ENCODE measurements at regions not wholly inside any gene's neighbourhood (a gene's known extent, or its start where the extent isn't known, plus 50 kb on each side); places are given as distances from the start of the nearest gene placed in this dataset.
"Not testable (repeated sequence)": the region's sequence is repeated elsewhere in the genome, so short reads cannot be mapped to it uniquely, and the experiment has no call there.

DNA sequence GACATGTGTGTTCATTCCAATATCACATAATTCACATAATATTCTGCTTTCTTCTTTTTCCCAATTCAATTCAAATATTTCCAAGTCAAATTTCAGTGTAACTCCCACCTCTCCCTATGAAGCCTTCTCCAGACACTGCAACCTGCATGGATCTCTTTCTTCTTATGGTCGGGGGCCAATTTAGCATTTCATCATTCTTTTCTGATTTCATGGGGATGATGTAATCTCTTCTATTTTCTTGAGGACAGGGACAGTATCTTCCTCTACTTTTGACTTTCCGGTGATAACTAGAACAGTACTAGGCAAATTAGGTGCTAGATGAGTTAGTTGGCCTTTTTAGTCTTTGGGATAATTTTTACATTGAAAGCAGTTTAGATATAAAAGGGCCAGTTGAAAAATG, 92.7 kb downstream of the CARTPT start:
- intact Hi-C loops (cut with DNase I): no loop called here
- H3K4me3 ChIP-seq: no peak overlapping the region
- no peaks in the 10 kb centered on the region for H3K36me3 ChIP-seq (ENCODE audit: insufficient read depth in 1 of 2, low read depth in 1 of 2)
- no peaks in the 10 kb centered on the region for H3K4me1 ChIP-seq
- TF ChIP-seq, protein P1, sequence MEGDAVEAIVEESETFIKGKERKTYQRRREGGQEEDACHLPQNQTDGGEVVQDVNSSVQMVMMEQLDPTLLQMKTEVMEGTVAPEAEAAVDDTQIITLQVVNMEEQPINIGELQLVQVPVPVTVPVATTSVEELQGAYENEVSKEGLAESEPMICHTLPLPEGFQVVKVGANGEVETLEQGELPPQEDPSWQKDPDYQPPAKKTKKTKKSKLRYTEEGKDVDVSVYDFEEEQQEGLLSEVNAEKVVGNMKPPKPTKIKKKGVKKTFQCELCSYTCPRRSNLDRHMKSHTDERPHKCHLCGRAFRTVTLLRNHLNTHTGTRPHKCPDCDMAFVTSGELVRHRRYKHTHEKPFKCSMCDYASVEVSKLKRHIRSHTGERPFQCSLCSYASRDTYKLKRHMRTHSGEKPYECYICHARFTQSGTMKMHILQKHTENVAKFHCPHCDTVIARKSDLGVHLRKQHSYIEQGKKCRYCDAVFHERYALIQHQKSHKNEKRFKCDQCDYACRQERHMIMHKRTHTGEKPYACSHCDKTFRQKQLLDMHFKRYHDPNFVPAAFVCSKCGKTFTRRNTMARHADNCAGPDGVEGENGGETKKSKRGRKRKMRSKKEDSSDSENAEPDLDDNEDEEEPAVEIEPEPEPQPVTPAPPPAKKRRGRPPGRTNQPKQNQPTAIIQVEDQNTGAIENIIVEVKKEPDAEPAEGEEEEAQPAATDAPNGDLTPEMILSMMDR (IDR thresholded peaks at IDR 0.05): no peak
- no peak for ATAC-seq
- DNase-seq: no peak
- H3K27ac ChIP-seq: no peak overlapping the region
- no peaks in the 10 kb centered on the region for H3K9me3 ChIP-seq
- H3K27me3 ChIP-seq (ENCODE audit: insufficient read depth in 3 of 3, low read length in 2 of 3): no peaks in the 10 kb centered on the region
- 55 to 82% (median 60%) methylated on average over 2 of the region's 2 CpGs for WGBS, 3 donors

DNA sequence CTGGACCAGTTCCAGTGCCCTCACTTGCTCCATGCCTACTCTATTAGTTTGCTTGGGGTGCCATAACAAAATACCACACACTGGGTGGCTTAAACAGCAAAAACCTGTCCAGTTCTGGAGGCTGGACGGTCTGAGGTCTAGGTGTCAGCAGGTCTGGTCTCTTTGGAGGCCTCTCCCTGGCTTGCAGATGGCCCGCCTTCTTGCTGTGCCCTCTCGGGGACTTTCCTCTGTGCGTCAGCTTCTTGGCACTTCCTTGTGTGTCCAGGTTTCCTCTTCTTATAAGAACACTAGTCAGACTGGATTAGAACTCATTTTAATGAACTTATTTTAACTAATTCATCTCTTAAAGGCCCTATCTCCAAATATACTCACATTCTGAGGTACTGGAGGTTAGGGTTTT, 97.2 kb downstream of the CARTPT start:
- DNase-seq: no peak
- Histone ChIP-seq H3K4me1 (no peaks in the 10 kb centered on the region), H3K27me3 (ENCODE audit: insufficient read depth in 3 of 3, low read length in 2 of 3) (peaks cover 0 to 1% (median 0%) of the 10 kb centered on the region in 3 donors), H3K27ac (no peak overlapping the region), H3K4me3 (no peak overlapping the region), H3K9me3 (peaks cover 5% of the 10 kb centered on the region), H3K36me3 (ENCODE audit: insufficient read depth in 1 of 2, low read depth in 1 of 2) (no peaks in the 10 kb centered on the region)
- 70 to 84% (median 74%) methylated on average over 4 of the region's 4 CpGs for WGBS, 3 donors
- intact Hi-C loops (cut with DNase I): no loop called here
- TF ChIP-seq, protein P1 (IDR thresholded peaks at IDR 0.05): no peak
- ATAC-seq: no peak

DNA sequence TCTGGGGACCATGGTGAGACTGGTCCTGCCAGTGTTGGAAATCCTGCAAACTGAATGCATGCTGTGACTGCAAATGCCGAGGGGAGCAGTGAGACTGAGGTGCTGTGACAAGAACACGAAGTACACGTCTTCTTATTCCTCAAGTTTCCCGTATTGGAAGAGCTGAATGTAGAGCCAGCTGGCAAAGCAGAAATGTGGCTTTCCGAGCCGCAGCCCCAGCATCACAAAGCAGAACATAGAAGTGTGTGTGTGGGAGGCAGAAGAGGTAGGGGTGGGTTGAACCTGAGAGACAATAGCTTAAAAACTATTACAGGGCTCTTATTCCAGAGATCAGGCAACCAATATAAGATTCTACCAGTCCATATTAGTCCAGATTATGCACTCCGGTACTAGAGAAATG, 98.8 kb downstream of the CARTPT start:
- 79 to 91% (median 87%) methylated on average over 7 of the region's 7 CpGs for WGBS, 3 donors

DNA sequence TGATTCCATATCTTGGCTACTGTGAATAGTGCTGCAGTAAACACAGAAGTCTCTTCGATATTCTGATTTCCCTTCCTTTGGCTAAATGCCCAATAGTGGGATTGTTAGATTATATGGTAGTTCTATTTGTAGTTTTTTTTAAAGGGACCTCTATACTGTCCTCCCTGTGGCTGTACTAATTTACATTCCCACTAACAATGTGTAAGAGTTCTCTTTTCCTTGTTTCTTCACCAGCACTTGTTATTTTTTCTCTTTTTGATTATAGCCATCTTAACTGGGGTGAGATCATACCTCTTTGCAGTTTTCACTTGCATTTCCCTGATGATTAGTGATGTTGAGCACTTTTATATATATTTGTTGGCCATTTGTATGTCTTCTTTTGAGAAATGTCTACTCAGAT, 102.0 kb downstream of the CARTPT start:
- Histone ChIP-seq H3K27ac (no peak overlapping the region), H3K4me1 (no peaks in the 10 kb centered on the region), H3K27me3 (ENCODE audit: insufficient read depth in 3 of 3, low read length in 2 of 3) (peaks cover 0 to 1% (median 0%) of the 10 kb centered on the region in 3 donors), H3K36me3 (ENCODE audit: insufficient read depth in 1 of 2, low read depth in 1 of 2) (no peaks in the 10 kb centered on the region), H3K9me3 (peaks cover 21% of the 10 kb centered on the region), H3K4me3 (no peak overlapping the region)
- TF ChIP-seq, protein P1 (IDR thresholded peaks at IDR 0.05): no peak
- 53 to 62% (median 54%) methylated on average over 1 of the region's 1 CpG for WGBS, 3 donors
- ATAC-seq (no peak), DNase-seq (no peak)
- intact Hi-C loops (cut with DNase I): no loop called here

More for the DNA sequence above, 98.8 kb downstream of the CARTPT start:
- TF ChIP-seq, protein P1 (IDR thresholded peaks at IDR 0.05): no peak
- intact Hi-C loops (cut with DNase I): no loop called here
- Histone ChIP-seq H3K9me3 (peaks cover 10% of the 10 kb centered on the region), H3K36me3 (ENCODE audit: insufficient read depth in 1 of 2, low read depth in 1 of 2) (no peaks in the 10 kb centered on the region), H3K27me3 (ENCODE audit: insufficient read depth in 3 of 3, low read length in 2 of 3) (peaks cover 0 to 1% (median 0%) of the 10 kb centered on the region in 3 donors), H3K4me1 (no peaks in the 10 kb centered on the region), H3K27ac (no peak overlapping the region), H3K4me3 (no peak overlapping the region)
- no peak for DNase-seq
- ATAC-seq: no peak

DNA sequence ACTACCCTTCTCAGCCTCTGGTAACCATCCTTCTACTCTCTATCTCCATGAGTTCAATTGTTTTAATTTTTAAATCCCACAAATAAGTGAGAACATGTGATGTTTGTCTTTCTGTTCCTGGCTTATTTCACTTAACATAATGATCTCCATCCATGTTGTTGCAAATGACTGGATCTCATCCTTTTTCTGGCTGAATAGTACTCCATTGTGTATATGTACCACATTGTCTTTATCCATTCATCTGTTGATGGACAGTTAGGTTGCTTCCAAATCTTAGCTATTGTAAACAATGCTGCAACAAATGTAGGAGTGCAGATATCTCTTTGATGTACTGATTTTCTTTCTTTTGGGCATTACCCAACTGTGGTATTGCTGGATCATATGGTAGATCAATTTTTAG, 103.0 kb downstream of the CARTPT start:
- peaks cover 27% of the 10 kb centered on the region for H3K9me3 ChIP-seq

More for the DNA sequence above, 103.0 kb downstream of the CARTPT start:
- intact Hi-C loops (cut with DNase I); H3K4me3 ChIP-seq; H3K27me3 ChIP-seq (ENCODE audit: insufficient read depth in 3 of 3, low read length in 2 of 3); H3K4me1 ChIP-seq; H3K27ac ChIP-seq; ATAC-seq; H3K36me3 ChIP-seq (ENCODE audit: insufficient read depth in 1 of 2, low read depth in 1 of 2); DNase-seq: not testable (repeated sequence)
